Central memory CD8-positive, alpha-beta T cell (primary cell): ENCODE measurements at regions not wholly inside any gene's neighbourhood (a gene's known extent, or its start where the extent isn't known, plus 50 kb on each side); places are given as distances from the start of the nearest gene placed in this dataset.
"Not testable (repeated sequence)": the region's sequence is repeated elsewhere in the genome, so short reads cannot be mapped to it uniquely, and the experiment has no call there.

Source experiments
- ATAC-seq: fragments of 150-1000 bp; cut with Tn5 transposase; replicated peaks from 2 replicates; pipeline ENCODE4 v1.10.0; 2022; ENCODE audit warnings: mild to moderate bottlenecking, moderate FRiP score, moderate number of reproducible peaks; ENCODE audit not compliant: poor library complexity, severe bottlenecking; ENCODE audit errors: extremely low read depth
- DNase-seq, 2 donors: peaks; one replicate each; pipeline ENCODE4 v3.0.0; 2021; ENCODE audit warnings: low spot score in 2 of 2
- H3K27ac Mint-ChIP-seq: one replicate; pipeline ENCODE4 v1.8.0; 2022; ENCODE audit warnings: low read depth, mild to moderate bottlenecking, moderate library complexity, mixed read lengths
- H3K27me3 Mint-ChIP-seq: one replicate; pipeline ENCODE4 v1.8.0; 2022; ENCODE audit warnings: mixed read lengths
- H3K36me3 Mint-ChIP-seq: one replicate; pipeline ENCODE4 v1.8.0; 2022; ENCODE audit warnings: mild to moderate bottlenecking, moderate library complexity, mixed read lengths; ENCODE audit not compliant: insufficient read depth
- H3K4me1 Mint-ChIP-seq: one replicate; pipeline ENCODE4 v1.8.0; 2022; ENCODE audit warnings: mixed read lengths
- H3K4me3 Mint-ChIP-seq: one replicate; pipeline ENCODE4 v1.8.0; 2022; ENCODE audit warnings: mild to moderate bottlenecking, moderate library complexity, mixed read lengths
- H3K9me3 Mint-ChIP-seq: one replicate; pipeline ENCODE4 v1.8.0; 2022; ENCODE audit warnings: mixed read lengths

DNA sequence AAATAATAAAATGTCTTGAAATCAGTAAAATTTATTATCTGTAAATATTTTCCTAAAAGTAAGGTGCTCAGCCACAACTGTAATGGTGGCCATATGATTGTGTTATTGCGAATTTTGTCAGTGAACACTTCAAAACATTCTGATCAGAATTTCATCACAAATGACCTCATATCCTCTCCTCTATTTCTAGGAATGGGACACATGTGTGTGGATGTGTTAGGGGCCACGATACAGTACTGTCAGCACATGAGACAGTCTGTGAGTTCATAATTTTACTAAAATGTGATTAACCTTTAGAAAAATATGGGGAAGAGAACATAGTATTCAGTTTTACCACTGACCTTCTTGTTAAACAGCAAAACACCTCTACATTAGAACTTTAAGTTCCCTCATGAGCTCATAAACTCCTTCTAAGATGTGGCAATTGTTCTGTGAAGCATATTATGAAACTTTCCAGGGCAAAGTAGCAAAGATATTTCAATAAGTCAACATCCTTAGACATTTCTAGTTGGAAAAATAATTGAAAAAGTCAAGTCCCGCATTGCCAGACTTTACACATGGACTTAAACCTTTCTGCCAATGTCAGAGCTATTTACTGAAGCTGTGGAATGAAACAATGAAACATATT is 158.2 kb upstream of the ABI3BP start:
- no peak for DNase-seq
- Mint-ChIP-seq H3K9me3 (no peaks in the 10 kb centered on the region), H3K27me3 (peaks cover 65% of the 10 kb centered on the region), H3K36me3 (no peaks in the 10 kb centered on the region), H3K4me3 (no peak overlapping the region), H3K27ac (no peak overlapping the region), H3K4me1 (no peaks in the 10 kb centered on the region)
- ATAC-seq, result no peak

DNA sequence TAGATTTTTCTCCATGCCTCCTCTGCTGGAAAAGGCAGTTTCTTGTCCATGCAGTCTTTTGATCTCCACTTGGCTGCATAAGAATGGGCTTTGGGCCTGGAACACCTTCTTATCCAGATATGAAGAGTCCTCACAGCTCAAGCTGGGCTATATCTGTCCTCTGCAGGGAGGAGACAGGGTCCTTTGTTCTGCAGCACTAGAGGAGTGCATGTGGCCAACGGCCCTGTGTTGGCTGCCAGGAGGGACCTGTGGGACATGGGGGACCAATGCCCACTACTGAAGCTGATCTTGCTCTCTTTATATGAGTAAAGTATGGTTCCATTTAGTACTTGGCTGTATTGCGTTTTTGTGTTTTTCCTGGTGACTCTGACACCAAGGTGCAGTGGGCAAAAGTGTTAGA is 157.3 kb upstream of the ABI3BP start:
- H3K27ac Mint-ChIP-seq, result no peak overlapping the region
- ATAC-seq (no peak), DNase-seq (no peak)
- peaks cover 65% of the 10 kb centered on the region for H3K27me3 Mint-ChIP-seq
- no peak overlapping the region for H3K4me3 Mint-ChIP-seq
- H3K9me3 Mint-ChIP-seq, result no peaks in the 10 kb centered on the region
- H3K4me1 Mint-ChIP-seq, result no peaks in the 10 kb centered on the region
- no peaks in the 10 kb centered on the region for H3K36me3 Mint-ChIP-seq

DNA sequence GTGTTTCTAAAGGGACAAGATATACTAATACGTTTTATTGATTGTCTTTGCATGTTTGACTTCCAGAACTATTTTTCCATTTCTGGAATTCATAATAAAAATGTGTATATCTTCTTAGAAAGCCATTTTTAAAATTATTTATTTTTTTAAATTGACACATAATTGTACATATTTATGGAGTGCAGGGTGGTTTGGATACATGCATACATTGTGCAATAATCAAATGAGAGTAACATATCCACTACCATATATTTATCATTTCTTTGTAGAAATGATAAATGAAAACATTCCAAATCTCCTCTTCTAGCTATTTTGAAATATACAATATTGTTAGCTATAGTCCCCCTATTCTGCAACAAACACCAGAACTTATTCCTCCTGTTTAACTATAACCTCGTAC is 156.5 kb upstream of the ABI3BP start:
- H3K27me3 Mint-ChIP-seq, result peaks cover 59% of the 10 kb centered on the region
- H3K27ac Mint-ChIP-seq, result no peak overlapping the region
- ATAC-seq, result no peak
- H3K4me1 Mint-ChIP-seq, result no peaks in the 10 kb centered on the region
- no peaks in the 10 kb centered on the region for H3K36me3 Mint-ChIP-seq
- no peaks in the 10 kb centered on the region for H3K9me3 Mint-ChIP-seq
- DNase-seq, result no peak
- no peak overlapping the region for H3K4me3 Mint-ChIP-seq

DNA sequence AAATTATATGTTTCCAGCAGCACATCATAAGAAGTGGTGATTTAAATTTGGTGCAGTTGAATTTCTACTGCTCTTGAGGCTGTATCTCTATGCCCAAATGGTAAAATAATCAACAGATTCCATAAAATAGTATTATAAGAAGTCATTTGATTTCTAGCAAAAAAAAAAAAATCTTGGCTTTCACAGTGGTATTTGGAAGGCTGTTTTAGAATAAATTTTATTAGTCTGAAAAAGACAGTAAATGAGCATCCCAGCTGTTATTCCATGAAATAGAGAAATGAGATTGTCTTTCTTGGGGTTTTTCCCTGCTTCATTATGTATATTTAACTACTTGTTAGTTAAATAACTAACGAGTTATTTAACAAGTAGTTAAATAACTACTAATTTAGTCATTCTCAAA is 156.0 kb upstream of the ABI3BP start:
- H3K9me3 Mint-ChIP-seq, result no peaks in the 10 kb centered on the region
- H3K4me1 Mint-ChIP-seq, result no peaks in the 10 kb centered on the region
- DNase-seq, result no peak

DNA sequence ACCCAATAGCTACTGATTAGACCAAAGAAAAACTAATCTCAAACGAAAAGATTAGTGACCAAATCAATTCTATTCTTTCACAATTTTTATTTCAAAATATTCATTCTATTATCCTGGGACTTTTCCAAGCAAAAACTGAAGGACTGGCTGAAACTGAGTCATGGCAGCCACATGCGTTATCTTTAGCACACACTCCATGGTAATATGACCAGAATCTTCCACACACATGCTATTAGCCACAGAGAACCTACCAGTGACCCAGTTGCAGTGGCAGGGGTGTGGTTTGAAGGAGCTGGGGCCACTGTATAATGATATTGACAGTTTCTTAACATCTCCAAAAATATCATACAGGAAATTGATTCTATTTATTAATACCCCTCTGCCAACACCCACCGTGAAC is 154.8 kb upstream of the ABI3BP start:
- no peaks in the 10 kb centered on the region for H3K36me3 Mint-ChIP-seq
- H3K4me1 Mint-ChIP-seq, result no peaks in the 10 kb centered on the region

More for the DNA sequence above, 156.0 kb upstream of the ABI3BP start:
- H3K27ac Mint-ChIP-seq, result no peak overlapping the region
- ATAC-seq, result no peak
- peaks cover 54% of the 10 kb centered on the region for H3K27me3 Mint-ChIP-seq
- H3K36me3 Mint-ChIP-seq, result no peaks in the 10 kb centered on the region
- H3K4me3 Mint-ChIP-seq, result no peak overlapping the region

GRCh38 chr3:101146946-101147345 is 153.7 kb upstream of the ABI3BP start:
- ATAC-seq, result no peak
- Mint-ChIP-seq H3K27ac (no peak overlapping the region), H3K9me3 (no peaks in the 10 kb centered on the region), H3K4me1 (no peaks in the 10 kb centered on the region), H3K27me3 (peaks cover 37% of the 10 kb centered on the region), H3K4me3 (no peak overlapping the region), H3K36me3 (no peaks in the 10 kb centered on the region)
- no peak for DNase-seq

More for the DNA sequence above, 154.8 kb upstream of the ABI3BP start:
- Mint-ChIP-seq H3K4me3 (no peak overlapping the region), H3K27me3 (peaks cover 42% of the 10 kb centered on the region), H3K9me3 (no peaks in the 10 kb centered on the region), H3K27ac (no peak overlapping the region)
- no peak for DNase-seq
- no peak for ATAC-seq

- H3K4me3 Mint-ChIP-seq, result no peak overlapping the region
- ATAC-seq (no peak), DNase-seq (no peak)
- H3K36me3 Mint-ChIP-seq, result no peaks in the 10 kb centered on the region
- no peaks in the 10 kb centered on the region for H3K9me3 Mint-ChIP-seq
- no peak overlapping the region for H3K27ac Mint-ChIP-seq
- H3K4me1 Mint-ChIP-seq, result no peaks in the 10 kb centered on the region
- peaks cover 22% of the 10 kb centered on the region for H3K27me3 Mint-ChIP-seq
Observed at GRCh38 chr3:101144105-101144504, 150.9 kb upstream of the ABI3BP start.

- no peaks in the 10 kb centered on the region for H3K36me3 Mint-ChIP-seq
- DNase-seq, result no peak
- no peak overlapping the region for H3K4me3 Mint-ChIP-seq
- no peak for ATAC-seq
- no peaks in the 10 kb centered on the region for H3K4me1 Mint-ChIP-seq
- peaks cover 13% of the 10 kb centered on the region for H3K27me3 Mint-ChIP-seq
- no peak overlapping the region for H3K27ac Mint-ChIP-seq
- H3K9me3 Mint-ChIP-seq, result no peaks in the 10 kb centered on the region
Observed at GRCh38 chr3:101143012-101143411, 149.8 kb upstream of the ABI3BP start.

DNA sequence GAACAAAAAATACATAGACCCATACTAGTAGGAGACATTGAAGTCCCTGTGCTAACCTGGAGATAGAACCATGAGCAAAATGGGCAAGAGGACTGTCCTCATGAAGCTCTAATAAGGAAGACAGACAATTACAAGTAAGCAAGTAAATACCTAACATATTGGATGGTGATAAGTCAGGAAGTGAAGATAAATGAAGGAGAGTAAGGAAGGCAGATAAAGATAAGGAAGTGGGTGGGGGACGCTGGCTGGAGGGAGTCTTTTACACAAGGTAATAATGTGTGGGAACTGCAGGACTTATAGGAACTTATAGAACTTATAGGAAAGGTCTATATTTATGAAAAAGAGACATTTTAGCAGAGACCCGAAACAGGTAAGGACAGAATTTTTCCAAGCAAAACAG is 148.9 kb upstream of the ABI3BP start:
- Mint-ChIP-seq H3K4me1 (no peaks in the 10 kb centered on the region), H3K9me3 (no peaks in the 10 kb centered on the region), H3K27me3 (peaks cover 5% of the 10 kb centered on the region), H3K36me3 (no peaks in the 10 kb centered on the region), H3K4me3 (no peak overlapping the region), H3K27ac (no peak overlapping the region)
- ATAC-seq (no peak), DNase-seq (no peak)

GRCh38 chr3:101141135-101141534 is 147.9 kb upstream of the ABI3BP start:
- H3K4me3 Mint-ChIP-seq, result no peak overlapping the region
- H3K27me3 Mint-ChIP-seq, result no peaks in the 10 kb centered on the region
- DNase-seq (no peak), ATAC-seq (no peak)
- no peaks in the 10 kb centered on the region for H3K4me1 Mint-ChIP-seq
- H3K27ac Mint-ChIP-seq, result no peak overlapping the region
- no peaks in the 10 kb centered on the region for H3K9me3 Mint-ChIP-seq
- H3K36me3 Mint-ChIP-seq, result no peaks in the 10 kb centered on the region

GRCh38 chr3:101138817-101139216 is 145.6 kb upstream of the ABI3BP start:
- no peaks in the 10 kb centered on the region for H3K9me3 Mint-ChIP-seq
- H3K4me1 Mint-ChIP-seq, result no peaks in the 10 kb centered on the region
- no peak for ATAC-seq
- DNase-seq, result no peak
- no peaks in the 10 kb centered on the region for H3K27me3 Mint-ChIP-seq
- H3K4me3 Mint-ChIP-seq, result no peak overlapping the region
- no peaks in the 10 kb centered on the region for H3K36me3 Mint-ChIP-seq
- H3K27ac Mint-ChIP-seq, result no peak overlapping the region

DNA sequence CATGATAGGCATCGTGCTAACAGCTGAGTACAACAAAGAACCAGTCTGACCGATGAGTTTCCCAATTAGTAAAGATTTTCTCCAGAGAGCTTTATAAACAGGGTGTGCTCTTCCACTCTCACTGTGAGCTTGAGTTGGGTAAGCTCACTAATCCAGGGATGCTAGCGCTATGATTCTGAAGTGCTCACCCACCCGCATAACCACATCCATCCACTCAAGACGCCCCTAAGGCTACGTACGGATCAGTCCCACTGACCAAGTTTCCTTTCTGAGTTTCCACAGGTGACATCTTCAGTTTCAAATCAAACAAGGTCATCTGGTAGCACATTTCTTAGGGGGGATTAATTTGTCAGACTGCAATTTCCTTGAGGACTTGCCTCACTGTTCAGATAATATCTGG is 141.1 kb upstream of the ABI3BP start:
- H3K9me3 Mint-ChIP-seq, result no peaks in the 10 kb centered on the region
- H3K4me1 Mint-ChIP-seq, result peaks cover 6% of the 10 kb centered on the region
- no peak overlapping the region for H3K27ac Mint-ChIP-seq
- H3K27me3 Mint-ChIP-seq, result no peaks in the 10 kb centered on the region
- H3K4me3 Mint-ChIP-seq, result no peak overlapping the region
- no peak for ATAC-seq
- no peaks in the 10 kb centered on the region for H3K36me3 Mint-ChIP-seq
- no peak for DNase-seq

DNA sequence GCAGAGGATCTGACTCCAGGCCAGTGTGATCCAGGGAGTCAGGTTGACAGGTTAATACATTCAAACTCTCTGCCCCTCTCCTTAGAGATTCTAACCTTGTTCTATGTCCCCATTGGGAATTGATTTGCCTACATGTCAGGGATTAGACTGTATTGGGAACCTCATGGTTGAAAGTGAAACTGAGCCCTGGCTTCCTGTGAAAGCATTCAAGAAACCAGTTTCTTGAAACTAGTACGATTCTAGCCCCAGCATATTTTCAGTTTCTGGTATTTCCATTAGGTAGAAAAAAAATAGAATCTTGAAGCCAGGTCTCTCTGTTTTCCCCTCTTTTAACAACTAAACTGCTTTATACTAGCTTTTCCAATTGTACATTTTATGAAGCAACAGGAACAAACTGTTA is 140.4 kb upstream of the ABI3BP start:
- Mint-ChIP-seq H3K4me3 (peak overlapping the region; percentile 19), H3K27ac (no peak overlapping the region)
- no peak for DNase-seq

DNA sequence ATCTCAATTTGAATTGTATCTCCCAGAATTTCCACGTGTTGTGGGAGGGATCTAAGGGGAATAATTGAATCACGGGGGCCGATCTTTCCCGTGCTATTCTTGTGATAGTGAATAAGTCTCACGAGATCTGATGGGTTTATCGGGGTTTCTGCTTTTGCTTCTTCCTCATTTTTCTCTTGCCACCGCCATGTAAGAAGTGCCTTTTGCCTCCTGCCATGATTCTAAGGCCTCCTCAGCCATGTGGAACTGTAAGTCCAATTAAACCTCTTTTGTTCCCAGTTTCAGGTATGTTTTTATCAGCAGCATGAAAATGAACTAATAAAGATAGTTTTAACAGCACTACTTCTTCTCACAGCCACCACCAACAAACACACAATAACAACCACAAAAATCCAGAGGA is 140.0 kb upstream of the ABI3BP start:
- H3K36me3 Mint-ChIP-seq, DNase-seq, H3K9me3 Mint-ChIP-seq, H3K27me3 Mint-ChIP-seq, ATAC-seq, H3K4me1 Mint-ChIP-seq, H3K27ac Mint-ChIP-seq: not testable (repeated sequence)
- peak overlapping the region; percentile 19 for H3K4me3 Mint-ChIP-seq

More for the DNA sequence above, 140.4 kb upstream of the ABI3BP start:
- no peaks in the 10 kb centered on the region for H3K27me3 Mint-ChIP-seq
- H3K9me3 Mint-ChIP-seq, result no peaks in the 10 kb centered on the region
- ATAC-seq, result no peak
- no peaks in the 10 kb centered on the region for H3K36me3 Mint-ChIP-seq
- peaks cover 6% of the 10 kb centered on the region for H3K4me1 Mint-ChIP-seq
